OCI-LY3 (cell line): ENCODE measurements at regions not wholly inside any gene's neighbourhood (a gene's known extent, or its start where the extent isn't known, plus 50 kb on each side); places are given as distances from the start of the nearest gene placed in this dataset.

Experiments
- H2AFZ ChIP-seq: fragments of 200-600, 300-600 bp; shearing (Covaris generic); 2 replicates; pipeline ENCODE4 v1.6.0; 2014; ENCODE audit warnings: antibody characterized with exemption, low read depth, low read length
- H3K27ac ChIP-seq: fragments of 200-600, 300-600 bp; sonication (generic); 2 replicates; pipeline ENCODE4 v1.5.1; 2014; ENCODE audit warnings: mild to moderate bottlenecking, low read length, moderate library complexity, mixed read lengths
- H3K27me3 ChIP-seq: fragments of 200-600, 300-600 bp; sonication (generic); 2 replicates; pipeline ENCODE4 v1.6.1; 2014; ENCODE audit warnings: low read depth, low read length, mixed read lengths
- H3K36me3 ChIP-seq: fragments of 200-600, 300-600 bp; sonication (generic); replicated peaks from 2 replicates; pipeline ENCODE3; 2014; ENCODE audit warnings: low read depth, low read length, mixed read lengths
- H3K4me1 ChIP-seq: fragments of 300-600, 200-600 bp; sonication (generic); 2 replicates; pipeline ENCODE4 v1.6.1; 2014; ENCODE audit warnings: low read length, mixed read lengths
- H3K4me2 ChIP-seq: fragments of 200-600, 300-600 bp; sonication (generic); 2 replicates; pipeline ENCODE4 v1.6.1; 2014; ENCODE audit warnings: low read length, mixed read lengths
- H3K4me3 ChIP-seq: fragments of 300-600, 200-600 bp; sonication (generic); 2 replicates; pipeline ENCODE4 v1.5.1; 2014; ENCODE audit warnings: antibody characterized with exemption, mild to moderate bottlenecking, low read length, moderate library complexity
- H3K79me2 ChIP-seq: fragments of 300-600, 200-600 bp; shearing (Covaris generic); 2 replicates; pipeline ENCODE4 v1.6.1; 2014; ENCODE audit warnings: mild to moderate bottlenecking, low read length, mixed read lengths
- H3K9ac ChIP-seq: fragments of 300-600, 200-600 bp; shearing (Covaris generic); 2 replicates; pipeline ENCODE4 v1.6.0; 2014; ENCODE audit warnings: mild to moderate bottlenecking, low read length, moderate library complexity
- H3K9me3 ChIP-seq: fragments of 200-600, 300-600 bp; shearing (Covaris generic); 2 replicates; pipeline ENCODE4 v1.6.1; 2014; ENCODE audit warnings: low read length, mixed read lengths; ENCODE audit not compliant: insufficient read depth
- H4K20me1 ChIP-seq: fragments of 200-600, 300-600 bp; sonication (generic); 2 replicates; pipeline ENCODE4 v1.6.1; 2016; ENCODE audit warnings: low read length, mixed read lengths; ENCODE audit not compliant: insufficient read depth
- CTCF ChIP-seq: fragments of 200-600, 300-600 bp; sonication (generic); IDR thresholded peaks from 2 replicates; pipeline ENCODE4 v1.5.1; 2014; ENCODE audit warnings: antibody characterized with exemption, low read length, low read depth
- EZH2phosphoT487 ChIP-seq: fragments of 200-600 bp; shearing (Covaris generic); IDR thresholded peaks from 2 replicates; pipeline ENCODE4 v1.6.1; 2018; ENCODE audit warnings: antibody characterized with exemption, mixed run types, low read depth

DNA sequence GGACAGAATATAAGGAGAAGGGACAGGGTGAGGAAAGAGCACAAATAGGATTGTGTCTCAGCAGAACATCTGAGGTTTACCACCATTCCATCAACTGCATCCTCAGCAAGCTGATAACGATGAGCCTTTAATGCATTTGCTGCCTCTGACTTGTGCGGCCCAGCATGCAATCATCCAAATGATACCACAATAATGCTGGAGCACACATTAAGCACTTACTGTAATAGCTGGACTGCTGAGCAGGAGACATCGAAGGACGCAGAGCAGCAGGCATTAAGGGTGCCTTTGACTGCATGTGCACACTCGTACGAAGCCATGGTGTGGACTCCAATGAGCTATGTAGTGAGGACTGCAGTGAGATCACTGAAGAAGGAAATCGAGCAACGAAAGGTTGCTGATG lies 469.4 kb downstream of the FOXO1 start:
- Histone ChIP-seq H3K4me1 (peaks cover 8% of the 10 kb centered on the region), H3K79me2 (no peaks in the 10 kb centered on the region), H3K9ac (no peak overlapping the region), H3K27me3 (0 out of 2 replicates have a peak, but pooled peaks cover 5% of the 10 kb centered on the region), H2AFZ (no peak overlapping the region), H3K36me3 (no peaks in the 10 kb centered on the region), H3K27ac (no peak overlapping the region), H3K4me3 (no peak overlapping the region), H4K20me1 (no peaks in the 10 kb centered on the region), H3K4me2 (no peak overlapping the region), H3K9me3 (no peaks in the 10 kb centered on the region)
- no peak for TF ChIP-seq EZH2phosphoT487
- TF ChIP-seq CTCF, result no peak

- H3K4me2 ChIP-seq, result no peak overlapping the region
- H3K4me3 ChIP-seq, result no peak overlapping the region
- H4K20me1 ChIP-seq, result no peaks in the 10 kb centered on the region
- no peak overlapping the region for H2AFZ ChIP-seq
- H3K27ac ChIP-seq, result no peak overlapping the region
- no peaks in the 10 kb centered on the region for H3K9me3 ChIP-seq
- H3K27me3 ChIP-seq, result 0 out of 2 replicates have a peak, but pooled peaks cover 5% of the 10 kb centered on the region
- TF ChIP-seq CTCF (no peak), EZH2phosphoT487 (no peak)
- H3K36me3 ChIP-seq, result no peaks in the 10 kb centered on the region
- H3K79me2 ChIP-seq, result no peaks in the 10 kb centered on the region
- H3K9ac ChIP-seq, result no peak overlapping the region
- H3K4me1 ChIP-seq, result peaks cover 15% of the 10 kb centered on the region
Measured at GRCh38 chr13:40197936-40198595, 468.4 kb downstream of the FOXO1 start.

- no peaks in the 10 kb centered on the region for H3K27me3 ChIP-seq
- H3K9me3 ChIP-seq, result peaks cover 14% of the 10 kb centered on the region
- TF ChIP-seq CTCF (no peak), EZH2phosphoT487 (no peak)
Measured at GRCh38 chr13:40200273-40200978, 466.0 kb downstream of the FOXO1 start.

GRCh38 chr13:40204246-40204645 lies 462.2 kb downstream of the FOXO1 start:
- H3K9ac ChIP-seq, result no peak overlapping the region
- no peak overlapping the region for H2AFZ ChIP-seq
- H3K4me3 ChIP-seq, result no peak overlapping the region
- no peak overlapping the region for H3K27ac ChIP-seq
- H4K20me1 ChIP-seq, result no peaks in the 10 kb centered on the region
- TF ChIP-seq CTCF (no peak), EZH2phosphoT487 (no peak)
- no peaks in the 10 kb centered on the region for H3K79me2 ChIP-seq
- no peak overlapping the region for H3K4me2 ChIP-seq
- no peaks in the 10 kb centered on the region for H3K27me3 ChIP-seq
- peaks cover 13% of the 10 kb centered on the region for H3K36me3 ChIP-seq
- peaks cover 63% of the 10 kb centered on the region for H3K4me1 ChIP-seq
- peaks cover 14% of the 10 kb centered on the region for H3K9me3 ChIP-seq

More at GRCh38 chr13:40200273-40200978, 466.0 kb downstream of the FOXO1 start:
- no peak overlapping the region for H3K27ac ChIP-seq
- H3K36me3 ChIP-seq, result peaks cover 13% of the 10 kb centered on the region
- H4K20me1 ChIP-seq, result no peaks in the 10 kb centered on the region
- no peak overlapping the region for H2AFZ ChIP-seq
- no peak overlapping the region for H3K9ac ChIP-seq
- peaks cover 27% of the 10 kb centered on the region for H3K4me1 ChIP-seq
- no peak overlapping the region for H3K4me2 ChIP-seq
- H3K4me3 ChIP-seq, result no peak overlapping the region
- no peaks in the 10 kb centered on the region for H3K79me2 ChIP-seq
